ENCODE measurements at regions not wholly inside any gene's neighbourhood (a gene's known extent, or its start where the extent isn't known, plus 50 kb on each side); places are given as distances from the start of the nearest gene placed in this dataset.

DNA sequence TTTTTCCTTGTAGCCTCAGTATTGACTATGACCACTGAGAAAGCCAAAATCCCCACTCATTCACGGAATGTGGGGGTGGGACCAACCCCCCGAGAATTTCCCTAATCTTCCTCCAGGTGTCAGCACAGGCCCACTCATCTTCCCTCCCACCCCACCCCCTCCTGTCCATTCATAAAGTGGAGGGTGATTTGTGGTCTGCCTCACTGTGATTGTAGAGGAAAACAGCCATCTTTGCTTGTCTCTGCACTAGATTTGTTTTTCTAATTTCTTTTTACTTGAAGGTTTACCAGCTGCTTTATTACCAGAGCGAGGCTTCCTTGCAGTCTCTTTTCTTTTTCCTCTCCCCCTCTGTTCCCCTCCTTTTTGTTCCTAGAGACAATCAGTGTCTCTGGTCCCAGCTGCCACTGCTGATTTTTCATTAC is 171.8 kb downstream of the ICOS start:
- TF ChIP-seq CTCF (IDR thresholded peaks at IDR 0.05) (peak; percentile 39), EP300 (IDR thresholded peaks at IDR 0.05) (no peak), POLR2A (IDR thresholded peaks at IDR 0.05; ENCODE audit: low read length) (no peak), PHF8 (IDR thresholded peaks at IDR 0.05; ENCODE audit: borderline replicate concordance, low read depth) (no peak)
- TF ChIP-seq, protein P1, sequence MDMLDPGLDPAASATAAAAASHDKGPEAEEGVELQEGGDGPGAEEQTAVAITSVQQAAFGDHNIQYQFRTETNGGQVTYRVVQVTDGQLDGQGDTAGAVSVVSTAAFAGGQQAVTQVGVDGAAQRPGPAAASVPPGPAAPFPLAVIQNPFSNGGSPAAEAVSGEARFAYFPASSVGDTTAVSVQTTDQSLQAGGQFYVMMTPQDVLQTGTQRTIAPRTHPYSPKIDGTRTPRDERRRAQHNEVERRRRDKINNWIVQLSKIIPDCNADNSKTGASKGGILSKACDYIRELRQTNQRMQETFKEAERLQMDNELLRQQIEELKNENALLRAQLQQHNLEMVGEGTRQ (IDR thresholded peaks at IDR 0.05) = no peak
- TF ChIP-seq, protein P2, sequence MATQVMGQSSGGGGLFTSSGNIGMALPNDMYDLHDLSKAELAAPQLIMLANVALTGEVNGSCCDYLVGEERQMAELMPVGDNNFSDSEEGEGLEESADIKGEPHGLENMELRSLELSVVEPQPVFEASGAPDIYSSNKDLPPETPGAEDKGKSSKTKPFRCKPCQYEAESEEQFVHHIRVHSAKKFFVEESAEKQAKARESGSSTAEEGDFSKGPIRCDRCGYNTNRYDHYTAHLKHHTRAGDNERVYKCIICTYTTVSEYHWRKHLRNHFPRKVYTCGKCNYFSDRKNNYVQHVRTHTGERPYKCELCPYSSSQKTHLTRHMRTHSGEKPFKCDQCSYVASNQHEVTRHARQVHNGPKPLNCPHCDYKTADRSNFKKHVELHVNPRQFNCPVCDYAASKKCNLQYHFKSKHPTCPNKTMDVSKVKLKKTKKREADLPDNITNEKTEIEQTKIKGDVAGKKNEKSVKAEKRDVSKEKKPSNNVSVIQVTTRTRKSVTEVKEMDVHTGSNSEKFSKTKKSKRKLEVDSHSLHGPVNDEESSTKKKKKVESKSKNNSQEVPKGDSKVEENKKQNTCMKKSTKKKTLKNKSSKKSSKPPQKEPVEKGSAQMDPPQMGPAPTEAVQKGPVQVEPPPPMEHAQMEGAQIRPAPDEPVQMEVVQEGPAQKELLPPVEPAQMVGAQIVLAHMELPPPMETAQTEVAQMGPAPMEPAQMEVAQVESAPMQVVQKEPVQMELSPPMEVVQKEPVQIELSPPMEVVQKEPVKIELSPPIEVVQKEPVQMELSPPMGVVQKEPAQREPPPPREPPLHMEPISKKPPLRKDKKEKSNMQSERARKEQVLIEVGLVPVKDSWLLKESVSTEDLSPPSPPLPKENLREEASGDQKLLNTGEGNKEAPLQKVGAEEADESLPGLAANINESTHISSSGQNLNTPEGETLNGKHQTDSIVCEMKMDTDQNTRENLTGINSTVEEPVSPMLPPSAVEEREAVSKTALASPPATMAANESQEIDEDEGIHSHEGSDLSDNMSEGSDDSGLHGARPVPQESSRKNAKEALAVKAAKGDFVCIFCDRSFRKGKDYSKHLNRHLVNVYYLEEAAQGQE (IDR thresholded peaks at IDR 0.05) = no peak
- TF ChIP-seq, protein P3, sequence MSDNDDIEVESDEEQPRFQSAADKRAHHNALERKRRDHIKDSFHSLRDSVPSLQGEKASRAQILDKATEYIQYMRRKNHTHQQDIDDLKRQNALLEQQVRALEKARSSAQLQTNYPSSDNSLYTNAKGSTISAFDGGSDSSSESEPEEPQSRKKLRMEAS (IDR thresholded peaks at IDR 0.05) = no peak
